Adrenal gland (tissue), 9 donors: ENCODE measurements at regions not wholly inside any gene's neighbourhood (a gene's known extent, or its start where the extent isn't known, plus 50 kb on each side); places are given as distances from the start of the nearest gene placed in this dataset.

Experiments
- DNase-seq, 7 donors: peaks; one replicate each; pipeline ENCODE4 v3.0.0-alpha.2; 2019 to 2020
- H3K27ac ChIP-seq, 5 donors: fragments of 200-600 bp; sonication (generic) in 4 of 5; 1 replicate in 3 of 5; 2 replicates in 2 of 5; pipeline versions ENCODE4 v1.5.1 to v1.8.0; 2016 to 2020; ENCODE audit warnings: mild to moderate bottlenecking in 1 of 5
- H3K27me3 ChIP-seq: fragments of 200-600 bp; 2 replicates; pipeline ENCODE4 v1.8.0; 2021
- H3K36me3 ChIP-seq, 2 donors: fragments of 200-600 bp; replicated peaks in 1 of 2; 1 replicate in 1 of 2; 2 replicates in 1 of 2; pipeline versions ENCODE4 v1.5.1 to v1.8.0; 2018 to 2022
- H3K4me1 ChIP-seq, 2 donors: fragments of 200-600 bp; replicated peaks in 1 of 2; 1 replicate in 1 of 2; 2 replicates in 1 of 2; pipeline versions ENCODE4 v1.5.1 to v1.8.0; 2018 to 2021
- H3K4me3 ChIP-seq, 4 donors: fragments of 200-600 bp; sonication (generic) in 3 of 4; one replicate each; pipeline ENCODE4 v1.5.1; 2016 to 2018
- H3K9me3 ChIP-seq, 3 donors: fragments of 200-600 bp; sonication (generic) in 1 of 3; replicated peaks in 1 of 3; 1 replicate in 2 of 3; 2 replicates in 1 of 3; pipeline versions ENCODE4 v1.5.1 to v1.8.0; 2016 to 2021
- CTCF ChIP-seq, 6 experiments: fragments of 450-650 bp in 4 of 6; fragments of 200-600 bp in 2 of 6; sonication (generic) in 1 of 6; IDR thresholded peaks; 1 replicate in 5 of 6; 2 replicates in 1 of 6; pipeline versions ENCODE4 v1.5.1 to v1.8.0; 2016 to 2021; ENCODE audit warnings: antibody characterized with exemption in 6 of 6, mild to moderate bottlenecking in 2 of 6, moderate library complexity in 1 of 6
- POLR2A ChIP-seq, 2 donors: fragments of 450-650 bp; IDR thresholded peaks; one replicate each; pipeline ENCODE4 v1.6.1; 2017; ENCODE audit warnings: antibody characterized with exemption in 2 of 2, mild to moderate bottlenecking in 2 of 2, moderate library complexity in 1 of 2
- WGBS, 4 donors: extraction: QIAGEN DNeasy Blood & Tissue Kit in 2 of 4; methylation state at CpG; one replicate each; pipeline versions ENCODE4 v1.1.5 to v1.1.7; 2013 to 2017; 5-methylcytosine and 5-hydroxymethylcytosine counted together
- intact Hi-C, 2 donors: fragments of 100-400 bp; cut with DNase I; formaldehyde crosslinking; loops; one replicate each; pipeline versions ENCODE4 v1.14.1 to v1.15.0; 2022 to 2023
- donor health status: healthy with polysubstance abuse.
- donor health status: Bipolar disorder and iron deficiency.
- donor health status: DM: yes; HTN: yes; CAD: no.
- donor health status: DM: no; HTN: no; CAD: no.
- donor health status: DM: no; HTN: no; CAD: no.

- no peaks in the 10 kb centered on the region for H3K27me3 ChIP-seq
- H3K36me3 ChIP-seq = no peaks in the 10 kb centered on the region
- no peaks in the 10 kb centered on the region for H3K4me1 ChIP-seq
- no peak overlapping the region for H3K4me3 ChIP-seq
- DNase-seq = no peak
- 39 to 51% (median 43%) methylated on average over 3 of the region's 3 CpGs for WGBS, 4 donors
- no peaks in the 10 kb centered on the region for H3K9me3 ChIP-seq
- TF ChIP-seq POLR2A (IDR thresholded peaks at IDR 0.05) = no peak
- TF ChIP-seq CTCF (IDR thresholded peaks at IDR 0.05) = no peak
- intact Hi-C loops = no loop called here
- no peak overlapping the region for H3K27ac ChIP-seq
Measured at GRCh38 chr11:29258411-29258810, 758.4 kb downstream of the KCNA4 start.

GRCh38 chr11:29256580-29256979 is 760.2 kb downstream of the KCNA4 start:
- TF ChIP-seq POLR2A (IDR thresholded peaks at IDR 0.05) (no peak), CTCF (IDR thresholded peaks at IDR 0.05) (no peak)
- DNase-seq = no peak
- Histone ChIP-seq H3K4me1 (no peaks in the 10 kb centered on the region), H3K27ac (no peak overlapping the region), H3K4me3 (no peak overlapping the region), H3K36me3 (no peaks in the 10 kb centered on the region), H3K9me3 (no peaks in the 10 kb centered on the region), H3K27me3 (no peaks in the 10 kb centered on the region)
- intact Hi-C loops = no loop called here
- WGBS, 4 donors = 0% methylated on average over 1 of the region's 1 CpG

- H3K4me3 ChIP-seq = no peak overlapping the region
- H3K27me3 ChIP-seq = no peaks in the 10 kb centered on the region
- no peak overlapping the region for H3K27ac ChIP-seq
- intact Hi-C loops = no loop called here
- WGBS, 4 donors = 67 to 82% (median 76%) methylated on average over 2 of the region's 2 CpGs
- no peaks in the 10 kb centered on the region for H3K4me1 ChIP-seq
- DNase-seq = no peak
- H3K36me3 ChIP-seq = no peaks in the 10 kb centered on the region
- no peaks in the 10 kb centered on the region for H3K9me3 ChIP-seq
- TF ChIP-seq CTCF (IDR thresholded peaks at IDR 0.05) = no peak
- no peak for TF ChIP-seq POLR2A (IDR thresholded peaks at IDR 0.05)
Measured at GRCh38 chr11:29255401-29255800, 761.4 kb downstream of the KCNA4 start.

GRCh38 chr11:29251738-29252137 is 765.1 kb downstream of the KCNA4 start:
- Histone ChIP-seq H3K4me3 (no peak overlapping the region), H3K36me3 (no peaks in the 10 kb centered on the region), H3K9me3 (no peaks in the 10 kb centered on the region), H3K4me1 (no peaks in the 10 kb centered on the region), H3K27ac (no peak overlapping the region), H3K27me3 (no peaks in the 10 kb centered on the region)
- TF ChIP-seq CTCF (IDR thresholded peaks at IDR 0.05) (no peak), POLR2A (IDR thresholded peaks at IDR 0.05) (no peak)
- 63 to 71% (median 65%) methylated on average over 4 of the region's 4 CpGs for WGBS, 4 donors
- DNase-seq = no peak
- intact Hi-C loops = no loop called here
